ENCODE measurements at regions not wholly inside any gene's neighbourhood (a gene's known extent, or its start where the extent isn't known, plus 50 kb on each side); places are given as distances from the start of the nearest gene placed in this dataset.

DNA sequence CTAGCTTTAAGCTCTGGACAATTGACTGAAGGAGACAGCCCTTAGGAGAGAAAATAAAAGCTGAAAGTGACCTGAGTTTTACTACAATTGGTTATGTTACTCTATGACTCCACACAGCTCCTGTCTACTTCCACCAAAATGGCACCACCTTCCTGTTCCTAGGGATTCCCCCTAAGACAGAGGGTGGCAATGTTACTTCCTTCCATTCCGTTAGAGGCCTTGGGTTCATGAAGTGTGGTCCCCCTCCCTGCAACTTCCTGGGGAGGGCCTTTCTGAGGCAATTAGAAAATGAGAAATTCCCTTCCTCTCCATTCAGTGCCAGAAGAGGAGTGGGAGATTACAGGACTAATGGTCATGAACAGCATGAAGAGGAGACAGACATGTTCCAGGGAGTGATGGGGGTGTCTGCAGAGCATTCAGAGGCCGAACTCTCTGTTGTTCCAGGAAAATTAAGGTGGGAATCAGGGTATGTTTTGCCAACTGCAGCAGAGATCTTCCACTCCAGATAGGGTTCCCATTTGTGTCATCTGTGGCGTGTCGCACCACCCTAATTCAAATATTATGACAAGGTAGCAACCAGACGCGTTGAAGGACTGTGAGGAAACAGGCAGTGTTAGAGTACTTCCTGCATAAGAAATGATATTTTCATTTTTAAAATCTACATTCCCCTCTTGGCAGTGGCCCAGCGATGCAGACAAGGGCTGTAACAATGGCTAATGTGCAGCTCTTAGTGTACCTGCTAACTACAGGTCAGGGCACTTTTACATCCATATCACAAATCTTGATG, 53.1 kb upstream of the TRIM67 start:
- DNase-seq, result no peak

DNA sequence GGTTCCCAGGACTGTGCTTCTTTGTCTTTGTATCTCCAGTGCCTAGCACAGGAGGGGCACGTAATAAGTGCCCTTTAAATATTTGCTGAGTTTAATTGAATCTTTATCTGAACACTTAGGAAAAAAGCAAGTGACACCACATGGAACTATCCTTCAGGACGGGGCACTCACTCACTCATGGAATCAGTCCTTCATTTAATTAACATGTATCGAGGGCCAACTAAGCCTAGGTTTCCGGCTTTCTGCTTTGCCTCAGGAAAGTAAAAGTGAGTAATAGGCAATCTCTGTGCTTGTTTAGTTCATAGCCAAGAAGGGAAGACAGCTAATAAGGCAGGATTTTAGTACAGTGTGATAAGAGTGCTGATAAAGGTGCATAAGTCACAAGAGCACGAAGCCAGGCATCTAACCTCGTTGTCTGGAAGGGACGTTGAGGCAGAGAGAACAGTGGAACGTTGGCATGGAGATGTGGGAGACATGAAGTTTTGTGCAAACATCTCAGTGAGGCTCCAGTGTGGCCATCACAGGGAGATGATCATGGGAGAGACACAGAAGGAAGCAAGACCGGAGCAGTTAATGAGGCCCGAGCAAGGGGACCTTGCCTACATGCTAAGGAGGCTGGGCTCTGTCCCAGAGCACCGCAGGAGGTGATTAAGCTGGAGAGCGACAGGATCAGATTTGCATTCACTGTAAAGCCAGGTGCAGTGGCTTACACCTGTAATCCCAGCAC, 54.1 kb upstream of the TRIM67 start:
- no peak for DNase-seq

DNA sequence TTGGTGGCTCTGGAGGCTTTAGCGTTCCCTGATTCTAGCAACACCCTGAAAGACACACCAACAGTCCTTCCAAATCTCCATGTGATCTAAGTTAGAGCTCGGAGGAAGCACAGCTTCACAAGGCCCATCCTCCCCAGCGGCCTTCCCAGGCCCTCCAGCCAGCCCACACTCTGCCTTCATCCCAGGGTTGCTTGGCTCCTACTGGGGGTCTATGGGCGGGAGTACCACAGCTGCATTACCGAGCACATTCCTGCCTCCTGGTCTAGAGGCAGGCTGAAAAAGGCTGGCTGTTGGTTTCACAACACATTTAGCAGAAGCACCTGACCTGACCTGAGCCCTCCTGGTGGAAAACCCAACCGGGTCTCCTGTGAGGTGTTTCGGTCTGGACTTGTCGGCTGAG, 54.7 kb upstream of the TRIM67 start:
- DNase-seq, result no peak

DNA sequence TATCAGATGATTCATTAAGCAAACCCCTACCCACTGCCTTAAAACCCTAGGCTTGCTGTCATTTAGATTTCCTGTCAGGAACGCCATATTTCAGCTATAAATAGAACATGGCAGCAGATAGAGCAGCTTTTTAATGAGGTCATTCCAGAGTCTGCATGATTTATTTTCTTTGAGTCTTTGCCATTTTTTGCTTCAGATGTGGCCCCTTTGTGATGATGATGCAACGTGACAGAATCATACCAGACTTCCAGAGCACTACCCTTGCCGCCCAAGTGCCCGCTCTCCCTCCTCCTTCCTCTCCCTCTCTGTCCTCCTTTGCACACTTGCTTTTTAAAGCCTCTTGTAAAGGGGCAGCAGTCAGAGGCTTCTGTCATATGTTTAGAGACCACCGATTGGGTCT, 55.5 kb upstream of the TRIM67 start:
- no peak for DNase-seq

DNA sequence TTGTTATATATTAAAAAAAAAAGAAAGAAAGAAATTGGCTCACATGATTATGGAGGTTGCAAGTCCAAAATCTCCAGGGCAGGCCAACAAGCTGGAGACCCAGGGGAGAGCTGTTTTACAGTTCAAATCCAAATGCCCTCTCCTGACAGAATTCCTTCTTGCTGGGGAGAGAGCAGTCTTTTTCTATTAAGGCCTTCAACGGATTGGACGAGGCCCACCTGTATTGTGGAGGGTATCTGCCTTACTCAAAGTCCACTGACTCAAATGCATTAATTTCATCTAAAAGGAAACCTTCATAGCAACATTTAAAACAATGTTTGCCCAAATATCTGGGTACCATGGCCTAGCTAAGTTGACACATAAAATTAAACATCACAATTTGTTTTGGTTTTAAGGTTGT, 56.9 kb upstream of the TRIM67 start:
- no peak for DNase-seq

DNA sequence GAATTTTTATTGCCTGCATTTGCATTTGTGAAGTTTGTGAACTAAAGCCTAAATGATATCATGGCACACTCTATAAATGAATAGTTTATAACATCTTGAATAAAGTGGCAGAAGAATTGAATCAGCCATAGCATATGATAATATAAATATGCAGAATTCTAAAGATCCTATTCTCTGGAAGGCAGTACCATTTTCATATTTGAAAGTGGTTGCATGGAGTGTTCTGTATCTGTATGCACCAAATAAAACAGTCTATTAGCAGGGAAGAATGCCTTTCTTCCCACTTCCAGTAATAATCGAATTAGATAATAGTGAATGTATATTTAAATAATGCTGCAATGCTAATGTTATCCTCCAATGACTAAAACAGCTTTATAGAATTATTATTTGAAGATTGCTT, 57.9 kb upstream of the TRIM67 start:
- DNase-seq, result no peak

DNA sequence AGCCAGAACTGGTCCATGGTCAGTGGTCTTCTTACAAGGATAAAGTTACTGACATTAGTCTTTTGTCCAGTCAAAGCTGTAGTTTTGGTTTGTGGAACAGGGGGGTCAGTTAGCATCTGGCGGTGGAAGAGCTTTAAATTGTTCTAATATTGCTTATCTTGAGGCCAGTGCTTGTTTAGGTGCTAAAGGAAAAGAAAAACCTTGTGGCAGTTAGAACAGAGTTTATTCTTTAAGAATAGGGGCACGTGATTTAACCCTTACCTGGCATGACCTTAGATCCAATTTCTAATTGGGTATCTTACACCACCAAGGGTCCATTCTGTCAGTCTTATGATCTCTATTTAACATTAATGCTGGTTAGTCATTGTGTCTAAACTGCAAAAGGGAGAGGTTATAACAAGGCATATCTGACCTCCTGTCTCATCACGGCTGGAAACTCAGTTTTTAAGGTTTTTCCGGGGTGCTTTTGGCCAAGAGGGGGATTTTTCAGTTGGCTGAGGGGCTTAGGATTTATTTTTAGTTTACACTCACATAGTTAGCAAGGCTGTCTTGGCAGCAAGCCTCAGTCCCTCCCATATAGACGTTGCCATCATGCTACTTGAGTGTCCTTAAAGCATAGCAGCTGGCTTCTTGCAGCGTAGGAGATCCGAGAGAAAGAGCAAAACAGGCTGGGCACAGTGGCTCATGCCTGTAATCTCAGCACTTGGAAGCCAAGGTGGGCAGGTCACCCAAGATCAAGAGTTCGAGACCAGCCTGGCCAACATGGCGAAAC, 60.1 kb upstream of the FAM89A start:
- no peak for DNase-seq

DNA sequence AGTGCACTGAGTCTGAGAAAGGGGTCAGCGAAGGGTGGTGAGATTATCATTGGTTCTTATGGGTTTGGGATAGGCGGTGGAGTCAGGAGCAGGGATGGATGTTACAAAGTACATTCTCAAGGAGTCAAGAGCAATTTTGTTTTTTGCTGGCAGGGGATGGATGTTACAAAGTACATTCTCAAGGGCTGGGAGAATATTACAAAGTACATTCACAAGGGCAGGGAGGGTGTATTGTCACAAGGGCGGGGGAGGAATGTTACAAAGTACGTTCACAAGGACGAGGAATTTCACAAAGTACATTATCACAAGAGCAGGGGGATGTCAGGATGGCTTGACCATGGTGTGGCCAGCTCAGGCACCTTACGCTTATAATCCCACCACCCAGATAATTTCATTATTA, 59.3 kb upstream of the FAM89A start:
- DNase-seq, result no peak

DNA sequence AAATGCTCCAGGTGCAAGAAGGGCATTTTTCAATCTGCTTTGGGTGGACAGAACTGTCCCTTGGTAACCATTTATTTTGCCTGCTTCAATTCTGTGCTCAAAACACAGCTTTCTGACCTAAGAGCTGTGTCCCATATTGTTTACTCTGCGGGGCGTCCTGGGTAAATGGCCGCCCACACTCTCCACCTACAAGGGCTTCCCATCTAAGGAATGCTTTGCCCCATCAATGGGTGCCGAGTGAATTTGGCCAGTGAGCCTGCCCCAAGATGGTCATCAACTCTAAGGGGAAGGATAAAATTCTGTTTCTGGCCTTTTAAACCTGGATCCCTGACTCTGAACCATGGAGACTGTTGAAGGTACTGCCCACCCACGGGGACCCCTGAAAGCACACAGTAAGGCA, 55.5 kb upstream of the FAM89A start:
- DNase-seq, result no peak

DNA sequence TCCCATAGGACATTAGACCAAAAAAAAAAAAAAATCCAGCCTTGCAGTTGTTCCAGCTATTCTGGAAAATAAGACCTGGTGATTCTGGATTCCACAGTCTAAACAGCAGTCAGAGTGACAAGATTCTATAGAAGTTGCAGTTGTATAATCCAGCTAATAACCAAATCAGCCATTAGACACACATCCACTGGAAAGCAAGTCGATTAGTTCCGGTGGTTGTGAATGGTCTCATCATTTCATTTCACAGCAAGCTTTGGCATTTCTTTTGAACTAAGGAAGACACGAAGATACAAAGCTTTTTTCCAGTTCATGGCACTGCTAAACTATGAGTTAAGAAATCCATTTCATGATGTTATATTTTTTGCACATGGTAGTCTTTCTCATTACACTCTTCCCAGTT, 54.4 kb upstream of the FAM89A start:
- DNase-seq, result no peak

DNA sequence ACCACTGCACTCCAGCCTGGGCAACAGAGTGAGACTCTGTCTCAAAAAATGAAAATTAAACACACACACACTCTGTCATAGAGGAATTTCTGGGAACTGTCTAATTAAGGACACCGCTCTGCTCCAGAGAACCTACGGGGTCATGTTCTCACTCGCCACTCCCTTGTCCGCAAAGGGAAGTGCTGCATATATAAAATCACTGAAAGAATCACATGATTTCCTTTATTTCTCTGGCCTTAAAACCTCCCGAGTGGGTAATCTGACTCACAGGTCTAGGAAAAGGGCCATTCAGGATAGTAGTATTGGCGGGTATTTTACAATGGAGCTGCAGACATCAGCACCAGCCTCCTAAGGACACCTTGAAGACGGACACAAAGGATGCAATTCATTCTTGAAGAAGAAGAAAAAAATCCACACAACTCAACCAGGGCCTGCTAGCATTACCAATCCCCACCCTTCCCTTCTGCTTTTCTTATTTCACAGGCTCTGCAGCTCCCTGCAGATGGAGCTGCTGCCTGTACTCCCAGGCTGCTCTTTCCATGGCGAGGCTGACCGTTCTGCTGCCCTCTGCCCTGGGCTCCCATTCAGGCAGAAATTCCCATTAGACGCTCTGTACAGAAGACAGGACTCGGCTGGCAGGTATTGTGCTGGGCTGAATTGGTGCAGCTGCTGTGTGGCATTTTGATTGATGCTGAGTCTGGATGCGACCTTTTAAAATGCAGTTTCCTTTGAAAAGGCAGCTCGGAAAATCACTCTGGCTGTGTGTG, 53.3 kb upstream of the FAM89A start:
- no peak for DNase-seq

DNA sequence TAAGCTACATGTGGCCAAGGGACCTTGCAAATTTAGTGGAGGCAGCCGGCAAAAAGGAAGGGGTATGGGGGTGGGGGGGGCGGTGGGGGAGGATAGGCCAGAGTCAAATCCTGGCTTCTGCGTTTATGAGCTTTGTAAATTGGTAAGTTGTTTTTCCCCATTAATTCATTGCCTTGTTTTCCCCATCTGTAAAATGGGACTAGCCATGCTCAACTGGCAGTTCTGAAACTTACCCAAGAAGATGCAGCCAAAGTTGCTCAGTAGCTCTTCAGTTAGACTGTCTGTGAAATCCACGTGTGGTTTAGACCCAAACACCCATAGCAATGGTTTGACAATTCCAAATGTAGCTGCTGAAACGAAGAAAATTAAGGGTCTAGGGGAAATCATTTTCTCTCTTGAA, 52.3 kb upstream of the FAM89A start:
- no peak for DNase-seq

DNA sequence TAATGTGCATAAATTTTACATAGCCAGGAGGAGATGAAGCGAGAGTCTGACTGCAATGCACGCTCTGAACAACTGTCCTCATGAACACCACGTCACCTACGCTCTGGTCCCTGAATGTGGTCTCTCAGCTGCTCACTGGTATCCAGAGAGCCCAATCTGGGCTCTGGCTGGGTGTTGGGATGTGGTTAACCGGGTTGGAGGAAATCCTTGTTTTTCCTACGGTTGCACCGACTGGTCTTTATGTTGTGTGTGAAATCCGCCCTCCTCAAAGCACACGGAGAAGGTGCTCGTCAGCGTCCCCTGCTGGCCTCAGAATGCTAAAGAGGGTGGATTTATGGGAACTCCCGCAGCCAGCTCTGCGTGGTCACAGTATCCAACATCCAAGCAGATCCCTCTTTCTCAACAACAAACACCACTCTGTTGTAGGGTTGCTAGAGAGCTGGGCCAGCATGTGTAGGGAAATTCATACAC, 51.8 kb upstream of the FAM89A start:
- DNase-seq, result peak; percentile 44 to 62

DNA sequence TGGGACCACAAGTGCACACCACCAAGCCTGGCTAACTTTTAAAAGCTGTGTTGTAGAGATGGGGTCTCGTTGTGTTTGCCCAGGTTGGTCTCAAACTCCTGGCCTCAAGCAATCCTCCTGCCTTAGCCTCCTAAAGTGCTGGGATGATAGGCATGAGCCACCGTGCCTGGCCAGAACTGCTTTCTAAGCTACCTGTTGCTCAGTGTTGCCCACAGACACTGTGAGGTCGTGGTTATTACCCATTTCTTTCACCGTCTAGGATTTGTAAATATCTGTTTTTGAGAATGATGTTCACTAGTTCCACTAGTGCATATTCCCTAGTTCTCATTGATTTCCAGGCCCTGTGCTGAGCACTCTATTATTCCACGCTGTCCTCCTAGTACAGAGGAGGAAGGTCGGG, 51.4 kb upstream of the FAM89A start:
- DNase-seq, result no peak

All from stimulated activated CD4-positive, alpha-beta T cell treated with anti-CD3 and anti-CD28 coated beads, Interleukin-2, amount 100 ng/mL, for 24 hours (primary cell).